ENCODE measurements at regions not wholly inside any gene's neighbourhood (a gene's known extent, or its start where the extent isn't known, plus 50 kb on each side); places are given as distances from the start of the nearest gene placed in this dataset.

GRCh38 chr4:32506067-32506466 is 1785.9 kb downstream of the PCDH7 start:
- in situ Hi-C loops (cut with HindIII; ENCODE audit: low pct_unique_long_range_greater_than_20kb, low sequenced_read_pairs) (no loop called here), intact Hi-C loops (cut with micrococcal nuclease; ENCODE audit: unreplicated experiment) (no loop called here)
- POLR2A ChIA-PET, result no interaction called here
- no peaks in the 10 kb centered on the region for H3K36me3 ChIP-seq (ENCODE audit: control insufficient read depth, insufficient read depth, low read length)
- no peak overlapping the region for H3K27ac ChIP-seq (ENCODE audit: low read length)
- H3K9me3 ChIP-seq (ENCODE audit: control insufficient read depth, insufficient read depth, low read depth, low read length), result no peaks in the 10 kb centered on the region
- ATAC-seq, result no peak
- no TSS peak for BruUV-seq (replicated peaks)
- H3K27me3 ChIP-seq (ENCODE audit: control insufficient read depth, insufficient read depth, low read length), result no peaks in the 10 kb centered on the region
- H3K4me3 ChIP-seq (ENCODE audit: low read depth in 2 of 2, low read length in 2 of 2), result no peak overlapping the region
- CTCF ChIA-PET, result no interaction called here
- no peaks in the 10 kb centered on the region for H3K4me1 ChIP-seq (ENCODE audit: control insufficient read depth, insufficient read depth, low read length)
- no peak for DNase-seq (ENCODE audit: low read depth, low spot score)
- TF ChIP-seq POLR2AphosphoS5 (IDR thresholded peaks at IDR 0.05; ENCODE audit: low read depth, low read length) (no peak), CTCF (IDR thresholded peaks at IDR 0.05) (no peak), TCF7L2 (IDR thresholded peaks at IDR 0.05; ENCODE audit: low read depth, low read length) (no peak), REST (IDR thresholded peaks at IDR 0.05; ENCODE audit: insufficient read depth in 1 of 2, low read depth in 2 of 2, low read length in 1 of 2) (no peak), SIN3A (IDR thresholded peaks at IDR 0.05; ENCODE audit: borderline replicate concordance, insufficient read depth, low read depth, low read length) (no peak)

GRCh38 chr4:32519060-32519459 is 1798.9 kb downstream of the PCDH7 start:
- in situ Hi-C loops (cut with HindIII; ENCODE audit: low pct_unique_long_range_greater_than_20kb, low sequenced_read_pairs) (no loop called here), intact Hi-C loops (cut with micrococcal nuclease; ENCODE audit: unreplicated experiment) (no loop called here)
- Histone ChIP-seq H3K36me3 (ENCODE audit: control insufficient read depth, insufficient read depth, low read length) (no peaks in the 10 kb centered on the region), H3K27ac (ENCODE audit: low read length) (no peak overlapping the region), H3K27me3 (ENCODE audit: control insufficient read depth, insufficient read depth, low read length) (no peaks in the 10 kb centered on the region), H3K9me3 (ENCODE audit: control insufficient read depth, insufficient read depth, low read depth, low read length) (no peaks in the 10 kb centered on the region), H3K4me1 (ENCODE audit: control insufficient read depth, insufficient read depth, low read length) (no peaks in the 10 kb centered on the region), H3K4me3 (ENCODE audit: low read depth in 2 of 2, low read length in 2 of 2) (no peak overlapping the region)
- no peak for TF ChIP-seq POLR2AphosphoS5 (IDR thresholded peaks at IDR 0.05; ENCODE audit: low read depth, low read length)
- TF ChIP-seq SIN3A (IDR thresholded peaks at IDR 0.05; ENCODE audit: borderline replicate concordance, insufficient read depth, low read depth, low read length), result no peak
- TF ChIP-seq REST (IDR thresholded peaks at IDR 0.05; ENCODE audit: insufficient read depth in 1 of 2, low read depth in 2 of 2, low read length in 1 of 2), result no peak
- TF ChIP-seq TCF7L2 (IDR thresholded peaks at IDR 0.05; ENCODE audit: low read depth, low read length), result no peak
- TF ChIP-seq CTCF (IDR thresholded peaks at IDR 0.05), result no peak
- ChIA-PET POLR2A (no interaction called here), CTCF (no interaction called here)
- no peak for DNase-seq (ENCODE audit: low read depth, low spot score)
- no TSS peak for BruUV-seq (replicated peaks)
- no peak for ATAC-seq

Measured in Panc1 (cell line).